ENCODE measurements at regions not wholly inside any gene's neighbourhood (a gene's known extent, or its start where the extent isn't known, plus 50 kb on each side); places are given as distances from the start of the nearest gene placed in this dataset.

GRCh38 chr13:21902709-21903098, 231.8 kb downstream of the FGF9 start:
- DNase-seq (ENCODE audit: low spot score), result no peak
- no peaks in the 10 kb centered on the region for H3K27me3 ChIP-seq
- H3K36me3 ChIP-seq, result no peaks in the 10 kb centered on the region
- H3K4me1 ChIP-seq, result peaks cover 0 to 18% of the 10 kb centered on the region in 2 donors
- H3K27ac ChIP-seq, result no peak overlapping the region
- no peaks in the 10 kb centered on the region for H3K9me3 ChIP-seq
- no peak for TF ChIP-seq CTCF (IDR thresholded peaks at IDR 0.05)
- H3K4me3 ChIP-seq, result no peak overlapping the region

- Histone ChIP-seq H3K27me3 (no peaks in the 10 kb centered on the region), H3K4me1 (peaks cover 0 to 18% of the 10 kb centered on the region in 2 donors), H3K9me3 (no peaks in the 10 kb centered on the region), H3K27ac (no peak overlapping the region), H3K4me3 (no peak overlapping the region), H3K36me3 (no peaks in the 10 kb centered on the region)
- no peak for TF ChIP-seq CTCF (IDR thresholded peaks at IDR 0.05)
- DNase-seq (ENCODE audit: low spot score), result no peak
Observed at GRCh38 chr13:21905486-21905885, 234.6 kb downstream of the FGF9 start.

GRCh38 chr13:21909331-21909730, 238.5 kb downstream of the FGF9 start:
- no peaks in the 10 kb centered on the region for H3K9me3 ChIP-seq
- TF ChIP-seq CTCF (IDR thresholded peaks at IDR 0.05), result no peak
- no peak for DNase-seq (ENCODE audit: low spot score)
- no peaks in the 10 kb centered on the region for H3K27me3 ChIP-seq
- H3K27ac ChIP-seq, result no peak overlapping the region
- H3K36me3 ChIP-seq, result no peaks in the 10 kb centered on the region
- no peaks in the 10 kb centered on the region for H3K4me1 ChIP-seq
- no peak overlapping the region for H3K4me3 ChIP-seq

GRCh38 chr13:21910546-21910945, 239.7 kb downstream of the FGF9 start:
- no peak for DNase-seq (ENCODE audit: low spot score)
- Histone ChIP-seq H3K4me3 (no peak overlapping the region), H3K27me3 (no peaks in the 10 kb centered on the region), H3K4me1 (no peaks in the 10 kb centered on the region), H3K27ac (no peak overlapping the region), H3K9me3 (no peaks in the 10 kb centered on the region), H3K36me3 (no peaks in the 10 kb centered on the region)
- no peak for TF ChIP-seq CTCF (IDR thresholded peaks at IDR 0.05)

GRCh38 chr13:21911646-21912298, 240.9 kb downstream of the FGF9 start:
- H3K36me3 ChIP-seq, result no peaks in the 10 kb centered on the region

More at GRCh38 chr13:21911646-21912298, 240.9 kb downstream of the FGF9 start:
- no peak overlapping the region for H3K27ac ChIP-seq
- no peaks in the 10 kb centered on the region for H3K4me1 ChIP-seq
- H3K4me3 ChIP-seq, result no peak overlapping the region
- no peaks in the 10 kb centered on the region for H3K9me3 ChIP-seq
- no peak for DNase-seq (ENCODE audit: low spot score)
- H3K27me3 ChIP-seq, result no peaks in the 10 kb centered on the region
- no peak for TF ChIP-seq CTCF (IDR thresholded peaks at IDR 0.05)

Measured in right atrium auricular region (tissue), 2 donors.